GM21723 (cell line): ENCODE measurements at regions not wholly inside any gene's neighbourhood (a gene's known extent, or its start where the extent isn't known, plus 50 kb on each side); places are given as distances from the start of the nearest gene placed in this dataset.
"Not testable (repeated sequence)": the region's sequence is repeated elsewhere in the genome, so short reads cannot be mapped to it uniquely, and the experiment has no call there.

ENCODE experiments used
- ATAC-seq: cut with Tn5 transposase; IDR thresholded peaks from one replicate; pipeline ENCODE4 v1.9.1; 2021; ENCODE audit warnings: mild to moderate bottlenecking, moderate library complexity; ENCODE audit not compliant: unreplicated experiment

DNA sequence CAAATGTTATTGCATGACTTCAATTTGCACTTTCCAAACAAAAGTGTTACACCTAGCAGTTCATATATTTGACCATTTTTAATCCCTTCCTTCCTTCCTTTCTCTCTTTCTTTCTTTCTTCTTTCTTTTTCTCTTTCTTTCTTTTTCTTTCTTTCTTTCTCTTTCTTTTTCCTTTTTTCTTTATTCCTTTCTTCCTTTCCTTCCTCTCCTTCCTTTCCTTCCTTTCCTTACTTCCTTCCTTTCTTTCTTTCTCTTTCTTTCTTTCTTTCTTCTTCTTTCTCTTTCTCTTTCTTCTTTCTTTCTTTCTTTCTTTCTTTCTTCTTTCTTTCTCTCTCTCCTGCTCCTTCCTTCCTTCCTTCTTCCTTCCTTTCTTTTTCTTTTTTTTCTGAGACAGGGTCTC is 146.7 kb upstream of the ALKAL2 start:
- ATAC-seq, result no peak

DNA sequence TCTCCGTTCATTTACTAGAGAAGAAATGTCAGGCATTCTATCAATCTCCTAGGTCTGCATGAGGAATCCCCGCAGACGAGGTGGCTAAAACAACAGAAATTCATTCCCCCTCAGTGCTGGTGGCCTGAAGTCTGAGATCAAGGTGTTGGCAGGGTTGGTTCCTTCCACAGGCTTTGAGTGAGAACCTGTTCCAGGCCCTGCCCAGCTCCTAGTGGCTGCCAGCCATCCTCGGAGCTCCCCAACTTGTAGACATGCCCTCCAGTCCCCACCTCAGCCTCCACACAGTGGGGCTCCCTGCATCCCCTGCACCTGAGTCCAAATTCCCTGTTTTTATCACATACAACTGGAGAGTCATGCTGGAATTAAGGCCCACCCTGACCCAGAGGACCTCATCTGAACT is 145.3 kb upstream of the ALKAL2 start:
- no peak for ATAC-seq

DNA sequence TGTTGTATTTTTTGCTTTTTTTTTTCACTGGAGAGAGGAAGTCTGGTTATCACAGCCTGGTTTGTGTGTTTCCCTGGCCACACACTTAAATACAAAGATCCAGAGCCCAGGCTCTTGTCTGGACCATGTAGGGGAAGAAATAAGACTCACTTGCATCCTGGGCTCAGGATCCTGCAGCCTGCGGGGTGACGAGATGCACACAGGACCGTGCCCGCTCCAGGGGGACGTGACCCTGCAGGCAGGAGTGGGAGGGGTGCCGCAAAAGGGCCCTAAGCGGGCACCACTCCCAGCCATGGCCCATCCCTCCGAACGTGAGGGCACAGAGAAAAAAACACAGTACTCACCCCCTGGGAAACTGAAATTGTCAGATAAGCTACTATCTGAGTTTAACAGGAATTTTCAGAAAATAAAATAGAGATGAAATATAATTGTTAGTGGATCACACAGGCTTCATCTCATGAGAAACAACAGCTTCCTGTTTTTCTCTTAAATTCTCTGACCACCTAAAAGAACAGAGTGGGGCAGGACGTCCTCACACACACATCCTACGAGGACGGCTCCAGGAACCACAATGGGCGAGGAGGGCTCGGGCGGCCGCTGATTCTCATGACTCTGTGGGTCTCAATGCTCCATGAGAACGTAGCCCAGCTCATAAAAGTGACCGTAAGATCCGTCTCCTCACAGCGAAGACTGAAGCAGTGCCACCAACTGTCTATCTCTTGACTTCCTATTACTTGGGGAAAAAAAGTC is 142.6 kb upstream of the ALKAL2 start:
- ATAC-seq, result no peak

DNA sequence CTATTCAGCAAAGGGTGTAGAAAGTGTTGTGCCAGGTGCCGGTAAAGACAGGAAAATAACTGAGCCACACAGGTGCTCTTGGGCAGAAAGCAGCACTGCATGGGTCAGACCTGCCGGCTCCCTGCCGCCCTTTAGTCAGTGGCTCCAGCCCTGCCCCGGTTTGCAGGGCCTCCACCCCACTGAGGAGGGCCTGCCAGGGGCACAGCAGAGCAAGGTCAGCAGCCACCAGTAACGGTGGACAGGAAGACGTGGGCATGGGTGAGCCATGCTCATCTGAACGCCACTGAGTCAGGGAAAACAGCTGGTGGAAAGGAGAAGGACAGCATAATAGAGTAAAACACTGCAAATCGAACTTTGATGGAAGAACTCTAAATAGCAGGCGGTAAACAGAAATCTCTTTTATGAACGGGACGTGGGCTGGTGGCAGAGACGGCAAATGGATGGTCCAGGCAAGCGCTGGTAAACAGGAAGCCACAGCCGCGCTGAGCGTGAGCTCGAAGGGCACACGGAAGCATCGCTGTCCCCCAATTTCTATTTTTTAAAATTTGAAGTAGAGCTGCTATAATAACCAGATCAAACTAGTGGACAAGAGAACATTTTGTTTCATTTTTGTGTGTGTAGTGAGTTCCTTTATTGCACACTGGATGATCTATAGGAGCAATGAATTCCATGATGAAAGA is 141.8 kb upstream of the ALKAL2 start:
- no peak for ATAC-seq

DNA sequence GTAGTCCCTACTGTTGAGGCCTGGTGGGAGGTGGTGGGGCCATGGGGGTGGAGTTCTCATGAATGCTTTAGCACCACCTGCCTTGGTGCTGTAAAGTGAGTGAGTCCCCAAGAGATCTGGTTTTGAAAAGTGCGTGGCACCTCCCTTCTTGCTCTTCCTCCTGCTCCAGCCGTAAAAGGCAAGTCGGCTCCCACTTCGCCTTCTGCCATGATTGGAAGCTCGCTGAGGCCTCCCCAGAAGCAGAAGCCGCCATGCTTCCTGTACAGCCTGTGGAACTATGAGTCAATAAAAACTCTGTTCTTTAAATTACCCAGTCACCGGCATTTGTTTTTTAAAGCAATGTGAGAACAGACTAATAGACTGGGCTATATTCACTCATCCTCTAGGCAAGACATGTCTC is 141.3 kb upstream of the ALKAL2 start:
- ATAC-seq, result no peak

DNA sequence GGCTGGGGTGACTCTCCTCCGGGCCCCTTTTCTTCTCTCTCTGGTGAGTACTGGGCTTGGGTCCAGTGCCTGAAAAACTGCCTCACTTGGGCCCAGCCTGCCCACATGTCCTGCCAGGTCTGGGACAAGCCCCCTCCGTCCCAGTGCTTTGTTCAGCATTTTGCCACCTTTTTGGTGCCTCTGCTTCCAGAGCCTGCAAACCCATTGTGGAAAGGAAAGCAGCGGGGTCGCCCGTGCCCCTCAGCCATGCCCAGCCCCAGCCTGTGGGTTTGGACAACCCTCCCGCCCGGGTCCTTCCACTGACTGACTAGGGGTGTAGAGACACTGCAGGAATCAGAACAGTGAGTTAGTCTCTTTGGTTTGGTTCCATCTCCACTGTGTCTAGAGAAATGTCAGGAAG is 140.7 kb upstream of the ALKAL2 start:
- no peak for ATAC-seq

DNA sequence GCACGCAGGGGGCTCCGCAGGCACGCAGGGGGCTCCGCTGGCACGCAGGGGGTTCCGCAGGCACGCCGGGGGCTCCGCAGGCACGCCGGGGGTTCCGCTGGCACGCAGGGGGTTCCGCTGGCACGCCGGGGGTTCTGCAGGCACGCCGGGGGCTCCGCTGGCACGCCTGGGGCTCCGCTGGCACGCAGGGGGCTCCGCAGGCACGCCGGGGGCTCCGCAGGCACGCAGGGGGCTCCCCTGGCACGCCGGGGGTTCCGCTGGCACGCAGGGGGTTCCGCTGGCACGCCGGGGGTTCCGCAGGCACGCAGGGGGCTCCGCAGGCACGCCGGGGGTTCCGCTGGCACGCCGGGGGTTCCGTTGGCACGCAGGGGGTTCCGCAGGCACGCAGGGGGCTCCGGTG is 138.8 kb upstream of the ALKAL2 start:
- not testable (repeated sequence) for ATAC-seq

DNA sequence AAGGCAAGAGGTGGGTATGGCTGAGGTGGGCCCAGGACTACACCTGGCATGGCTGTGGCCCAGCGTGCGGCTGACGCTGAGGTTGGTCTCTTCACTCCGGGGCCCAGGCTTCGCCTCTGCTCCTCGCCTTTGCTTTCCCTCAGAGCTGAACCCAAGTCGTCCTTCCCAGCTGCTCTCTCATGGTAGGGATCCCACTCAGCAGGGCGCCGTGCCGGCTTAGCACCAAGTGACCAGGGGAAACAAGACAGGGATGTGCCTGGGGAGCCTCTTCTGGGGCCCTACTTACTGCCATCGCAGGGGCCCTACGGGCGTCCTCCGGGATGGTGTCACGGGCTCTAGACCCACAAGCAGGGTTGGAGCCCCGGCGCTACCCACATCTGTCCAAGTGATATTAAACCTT is 138.1 kb upstream of the ALKAL2 start:
- ATAC-seq, result no peak

DNA sequence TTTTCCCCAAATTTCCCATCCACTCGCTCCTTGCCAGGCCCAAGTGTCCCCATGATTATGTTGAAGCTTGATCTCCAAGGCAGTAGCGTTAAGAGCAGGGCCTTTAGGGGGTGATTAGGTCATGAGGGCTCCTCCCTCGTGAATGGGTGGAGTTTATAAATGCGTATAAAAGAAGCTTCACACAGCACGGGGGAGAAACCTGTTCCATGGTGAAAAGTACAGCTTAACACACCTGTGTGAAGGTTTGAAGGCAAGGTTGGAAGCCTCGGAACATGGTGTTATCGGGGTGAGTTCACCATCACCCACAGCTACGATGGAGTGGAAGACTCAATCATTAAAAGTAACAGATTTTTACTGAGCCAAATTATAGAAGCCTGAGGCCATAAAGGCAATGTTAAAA is 137.4 kb upstream of the ALKAL2 start:
- no peak for ATAC-seq

DNA sequence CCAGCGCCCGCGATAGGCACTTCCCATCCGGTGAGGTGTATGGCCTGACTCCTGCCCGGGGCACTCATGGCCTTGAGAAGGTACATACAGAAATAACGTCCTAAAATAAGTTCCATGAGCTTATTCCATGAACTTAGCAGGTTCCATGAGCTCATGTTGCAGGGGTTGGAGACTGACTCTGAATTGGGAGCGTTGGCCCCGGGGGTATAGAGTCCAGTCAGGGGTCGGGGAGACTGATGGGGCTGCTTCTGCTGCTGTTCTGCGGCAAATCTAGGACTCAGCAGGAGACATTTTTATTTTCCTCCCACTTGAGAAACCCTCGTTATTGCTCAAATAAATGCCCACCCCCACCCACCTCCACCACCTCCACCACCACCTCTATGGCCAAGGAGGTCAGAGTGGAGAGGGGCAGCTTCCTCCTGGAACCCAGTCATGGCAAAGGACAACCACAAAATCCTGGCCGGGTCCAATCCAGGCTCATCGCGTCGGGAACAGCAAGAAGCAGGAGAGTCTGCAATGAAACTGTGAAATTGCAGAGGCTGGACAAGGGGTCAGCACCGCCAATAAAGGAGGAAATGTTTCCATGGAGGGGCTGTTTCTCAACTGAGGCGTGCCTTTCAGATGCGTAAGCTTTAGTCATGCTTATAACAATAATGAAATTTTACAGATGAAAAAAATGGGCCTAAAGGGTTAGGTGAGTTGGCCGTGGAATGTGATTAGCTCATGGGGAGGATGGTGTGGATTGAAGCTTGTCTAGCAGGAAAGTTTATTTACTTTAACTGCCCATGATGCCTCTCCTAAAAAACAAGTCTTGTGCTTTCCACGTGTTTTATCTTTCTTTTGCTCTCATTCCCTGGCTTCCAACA is 136.6 kb upstream of the ALKAL2 start:
- ATAC-seq, result no peak

DNA sequence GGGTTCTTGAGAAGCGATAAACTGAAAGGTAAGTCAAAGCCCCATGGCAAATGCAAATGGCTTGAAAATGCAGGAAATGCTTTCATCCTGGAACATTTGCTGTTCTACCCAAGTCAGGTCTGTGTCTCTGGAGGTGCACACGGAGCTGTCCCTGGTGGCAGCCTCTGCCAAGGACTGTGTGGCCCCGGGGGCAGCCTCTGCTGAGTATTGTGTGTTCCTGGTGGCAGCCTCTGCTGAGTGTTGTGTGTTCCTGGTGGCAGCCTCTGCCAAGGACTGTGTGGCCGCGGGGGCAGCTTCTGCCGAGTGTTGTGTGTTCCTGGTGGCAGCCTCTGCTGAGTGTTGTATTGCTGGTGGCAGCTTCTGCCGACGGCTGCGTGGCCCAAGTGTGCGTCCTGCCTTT is 135.6 kb upstream of the ALKAL2 start:
- ATAC-seq, result no peak

DNA sequence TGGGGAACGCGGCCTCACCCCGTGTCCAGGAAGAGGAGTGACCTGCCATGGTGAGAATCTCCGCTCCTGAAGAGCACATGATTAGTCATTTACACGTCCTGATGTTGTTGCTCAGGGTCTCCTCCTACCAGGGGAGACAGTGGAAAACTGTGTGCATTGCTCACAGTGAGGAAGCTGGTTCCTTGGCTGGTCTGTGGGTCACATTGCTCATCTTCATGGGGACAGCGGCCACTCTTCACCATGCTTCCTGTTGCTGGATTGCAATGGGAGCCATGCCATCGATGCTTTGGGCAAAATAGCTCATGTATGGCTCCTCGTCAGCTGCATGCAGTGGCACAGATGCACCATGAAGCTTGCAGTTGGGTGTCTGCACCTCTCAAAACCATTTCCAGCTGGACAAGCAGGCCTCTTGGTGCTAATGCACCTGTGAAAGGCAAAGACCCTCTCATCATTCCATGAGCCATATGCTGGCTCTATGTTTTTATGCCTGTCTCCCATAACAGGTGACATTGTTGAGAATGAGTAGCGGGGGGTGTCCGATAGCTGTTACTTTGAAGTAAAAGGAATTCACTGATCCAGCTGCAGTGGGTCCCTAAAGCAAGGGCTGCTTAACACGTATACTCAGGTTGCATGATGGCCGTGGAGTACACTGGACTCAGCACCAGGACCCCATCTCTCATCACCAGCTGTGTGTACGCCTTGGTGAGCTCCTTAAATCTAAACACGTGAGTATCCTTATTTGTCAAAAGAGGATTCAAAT is 135.0 kb upstream of the ALKAL2 start:
- no peak for ATAC-seq

DNA sequence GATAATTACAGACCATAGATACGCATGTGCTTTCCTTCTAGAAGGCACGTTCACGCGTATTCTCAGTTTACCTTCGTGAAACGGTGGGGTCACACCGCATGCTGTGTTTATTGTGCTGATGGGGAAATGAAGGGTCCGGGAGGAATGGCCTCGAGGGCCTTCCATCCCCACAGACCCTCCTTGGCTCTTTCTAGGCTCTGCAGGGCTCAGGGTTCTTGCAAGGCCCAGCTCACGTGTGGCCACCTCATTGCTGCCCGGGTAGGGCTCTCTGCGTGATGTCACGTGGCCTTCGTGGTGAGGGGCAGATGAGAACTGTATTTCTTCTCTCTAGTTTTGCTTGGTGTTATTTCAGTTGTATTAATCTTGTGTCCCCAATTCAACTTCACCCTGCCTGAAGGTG is 133.5 kb upstream of the ALKAL2 start:
- ATAC-seq, result no peak

DNA sequence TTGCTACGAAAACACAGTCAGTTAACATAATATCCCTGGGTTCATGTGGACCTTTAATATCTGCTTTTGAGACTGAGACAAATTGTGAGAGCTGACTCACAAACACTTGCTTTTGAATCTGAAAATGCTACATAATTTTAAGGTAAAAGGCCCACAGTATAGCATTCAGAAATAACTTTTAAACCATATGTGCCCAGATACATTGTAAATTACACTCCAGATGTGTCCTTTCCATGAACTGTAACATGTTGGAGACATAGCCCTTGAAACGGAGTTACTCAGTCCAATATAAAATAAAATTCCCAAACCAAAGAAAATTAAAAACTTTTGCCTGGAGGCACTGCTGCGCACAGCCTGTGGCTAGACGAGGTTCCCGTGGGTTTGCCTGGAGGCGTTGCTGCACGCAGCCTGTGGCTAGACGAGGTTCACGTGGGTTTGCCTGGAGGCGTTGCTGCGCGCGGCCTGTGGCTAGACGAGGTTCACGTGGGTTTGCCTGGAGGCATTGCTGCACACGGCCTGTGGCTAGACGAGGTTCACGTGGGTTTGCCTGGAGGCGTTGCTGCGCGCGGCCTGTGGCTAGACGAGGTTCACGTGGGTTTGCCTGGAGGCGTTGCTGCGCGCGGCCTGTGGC is 131.9 kb upstream of the ALKAL2 start:
- no peak for ATAC-seq

DNA sequence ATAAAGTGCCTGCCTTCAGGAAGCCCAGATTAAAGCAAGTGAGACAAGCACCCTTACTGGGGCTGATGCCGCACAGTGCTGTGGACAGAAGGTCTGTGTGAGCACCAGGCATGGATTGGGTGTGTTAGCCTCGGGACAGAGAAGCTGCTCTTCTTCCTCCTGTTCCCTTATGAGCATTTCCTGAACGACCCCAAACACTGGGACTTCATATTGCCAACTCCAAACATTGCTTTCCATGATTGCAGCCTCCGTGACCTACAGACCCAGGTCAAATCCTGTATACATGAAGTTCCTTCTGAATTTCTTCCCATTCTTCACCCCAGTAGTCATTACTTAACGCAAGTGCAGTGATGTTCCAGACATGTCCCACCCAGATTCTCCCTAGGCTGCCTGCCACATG is 129.8 kb upstream of the ALKAL2 start:
- ATAC-seq, result no peak

DNA sequence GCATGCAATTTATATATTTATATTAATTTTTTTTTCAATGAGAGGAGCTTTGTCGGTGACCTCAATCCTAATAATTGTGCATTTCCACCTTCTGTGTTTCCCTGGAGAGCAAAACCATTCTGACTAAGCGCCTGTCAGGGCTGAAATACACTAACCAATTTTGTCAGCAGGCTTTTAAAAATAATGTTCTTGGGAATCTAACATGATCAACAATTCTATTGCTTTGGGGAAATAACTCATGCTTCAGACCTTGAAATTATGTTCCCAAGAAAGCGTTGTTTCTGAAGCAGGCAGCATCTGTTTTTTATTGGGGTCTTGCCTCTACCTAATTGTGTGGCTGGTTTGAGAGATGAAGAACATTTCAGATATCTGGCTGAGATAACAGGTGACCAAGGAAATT is 129.1 kb upstream of the ALKAL2 start:
- no peak for ATAC-seq

DNA sequence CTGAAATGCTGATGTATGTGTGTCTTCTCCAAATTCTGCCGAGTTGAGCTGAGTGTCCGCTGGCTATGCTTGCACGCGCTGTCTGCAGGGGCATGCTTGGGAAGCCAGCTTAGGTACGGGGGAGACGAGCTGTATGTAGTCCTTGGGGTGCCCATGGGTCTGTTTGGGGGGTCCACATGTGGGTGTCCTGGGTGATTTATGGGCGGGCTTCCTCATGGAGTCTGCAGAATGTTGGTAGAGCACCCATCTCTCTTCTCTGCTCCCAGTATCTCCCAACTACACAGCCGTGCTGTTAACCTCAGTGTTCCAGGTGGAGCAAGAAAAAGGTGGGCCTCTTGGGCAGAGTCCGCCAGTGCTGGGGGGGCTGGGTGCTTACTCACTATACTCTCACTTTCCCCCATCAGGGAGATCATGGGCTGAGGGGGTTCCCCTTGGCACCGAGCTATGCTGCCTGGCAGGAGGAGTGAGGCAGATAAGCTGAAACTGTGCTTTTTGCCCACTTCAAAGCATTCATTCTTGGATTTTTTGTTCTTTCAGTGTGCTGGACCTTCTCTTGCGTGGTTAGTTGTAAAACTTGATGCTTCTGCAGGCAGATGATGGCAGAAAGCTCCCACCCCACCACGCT is 128.2 kb upstream of the ALKAL2 start:
- ATAC-seq, result no peak

DNA sequence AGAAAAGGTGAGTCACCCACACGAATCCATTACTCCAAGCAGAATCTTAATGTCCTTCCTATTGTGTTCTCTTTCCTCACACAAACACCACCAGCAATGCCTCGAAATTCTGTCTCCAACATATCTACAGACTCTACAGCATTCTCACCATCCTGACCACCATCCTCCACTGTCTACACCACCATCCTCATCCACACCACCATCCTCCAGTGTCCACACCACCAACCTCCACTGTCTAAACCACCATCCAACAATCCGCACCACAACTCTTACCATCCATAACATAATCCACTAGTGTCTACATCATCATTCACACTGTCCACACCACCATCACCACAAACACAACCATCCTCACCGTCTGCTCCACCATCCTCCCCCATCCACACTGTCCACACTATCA is 121.6 kb upstream of the ALKAL2 start:
- no peak for ATAC-seq

DNA sequence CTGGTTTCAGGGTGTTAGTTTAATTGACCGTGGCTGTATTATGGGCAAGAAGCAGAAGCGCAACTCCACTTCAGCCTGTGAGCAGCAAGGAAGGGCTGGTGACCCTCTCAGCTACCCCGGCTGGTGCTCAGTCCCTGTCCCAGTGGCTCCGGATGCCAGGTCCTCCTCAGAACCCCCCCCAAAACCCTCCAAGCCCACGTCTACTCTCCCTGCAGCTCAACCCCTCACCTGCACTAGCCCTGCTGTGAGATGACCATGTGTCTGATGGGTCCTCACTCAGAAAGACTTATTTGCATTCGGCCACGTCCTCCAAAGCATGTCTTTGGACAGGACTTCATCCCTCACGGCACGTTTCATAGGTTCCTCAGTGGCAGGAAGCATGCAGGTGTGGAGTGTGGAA is 119.7 kb upstream of the ALKAL2 start:
- ATAC-seq, result no peak

DNA sequence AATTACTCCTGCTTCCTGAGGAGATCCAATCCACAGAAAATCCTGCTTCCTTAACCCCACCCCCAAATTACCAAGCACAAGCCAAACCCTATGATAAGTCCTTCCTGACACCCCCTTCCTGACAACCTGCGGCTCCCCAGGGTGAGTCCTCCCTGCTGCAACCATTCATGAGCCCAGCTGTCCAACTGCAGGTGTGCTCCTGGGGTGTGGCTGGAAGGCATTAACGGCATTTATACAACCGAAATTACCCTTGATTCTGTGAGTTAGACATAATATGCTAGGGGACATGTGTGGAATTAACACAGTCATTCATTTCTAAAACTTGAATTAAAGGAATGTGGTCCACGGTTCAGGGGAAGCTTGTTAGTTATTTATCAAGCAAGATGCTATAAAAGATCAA is 119.0 kb upstream of the ALKAL2 start:
- ATAC-seq, result no peak
